Activated CD8-positive, alpha-beta memory T cell treated with anti-CD3 and anti-CD28 coated beads for 36 hours (primary cell): ENCODE measurements at regions not wholly inside any gene's neighbourhood (a gene's known extent, or its start where the extent isn't known, plus 50 kb on each side); places are given as distances from the start of the nearest gene placed in this dataset.

Experiments used
- CTCF ChIA-PET: fragments of 350-600 bp; sonication (Branson Sonifier 250); formaldehyde crosslinking; loops from one replicate; lab custom pipeline; 2021; ENCODE audit warnings: antibody characterized with exemption; lab: Charles Lee
- POLR2A ChIA-PET: fragments of 350-600 bp; sonication (Branson Sonifier 250); formaldehyde crosslinking; loops from one replicate; lab custom pipeline; 2021; ENCODE audit warnings: antibody characterized with exemption; lab: Charles Lee

DNA sequence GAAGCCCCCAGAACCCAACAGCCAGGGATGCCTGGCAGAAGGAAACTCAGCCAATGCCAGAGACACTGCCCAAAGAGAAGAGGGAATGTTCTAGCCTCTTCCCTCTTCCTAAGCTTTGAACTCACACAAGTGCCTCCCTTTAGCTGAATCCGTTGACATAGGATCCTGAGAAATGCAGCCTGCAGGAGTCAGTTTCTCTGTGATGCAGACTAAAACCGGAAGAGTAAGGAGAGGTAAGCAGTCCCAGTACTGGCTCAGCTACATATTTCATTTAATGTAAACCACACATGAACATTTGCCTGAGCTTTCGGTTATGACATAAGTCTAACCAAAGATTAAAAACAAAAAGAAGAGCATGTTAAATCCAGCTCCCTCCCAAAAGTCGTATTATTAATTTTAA lies 768.7 kb downstream of the TBL1XR1 start:
- POLR2A ChIA-PET, result no interaction called here
- CTCF ChIA-PET, result no interaction called here

DNA sequence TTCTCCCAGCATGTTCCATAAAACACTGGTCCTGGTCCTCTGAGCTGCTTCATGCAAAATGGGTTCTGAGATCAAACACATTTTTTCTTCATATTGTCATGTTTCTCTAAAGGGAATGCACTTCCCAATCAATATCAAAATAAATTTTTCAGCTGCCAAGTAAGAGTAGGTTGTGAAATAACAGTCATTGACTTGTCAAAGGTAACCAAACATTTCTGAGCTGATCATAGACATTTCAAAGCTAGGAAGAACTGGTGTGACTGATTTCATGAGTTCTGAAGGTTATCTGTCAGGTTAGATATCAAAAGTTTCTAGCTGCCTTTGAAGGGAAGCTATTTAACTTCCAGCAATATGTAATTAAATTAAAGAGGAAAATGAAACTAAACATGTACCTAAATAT lies 770.9 kb downstream of the TBL1XR1 start:
- ChIA-PET CTCF (no interaction called here), POLR2A (no interaction called here)

DNA sequence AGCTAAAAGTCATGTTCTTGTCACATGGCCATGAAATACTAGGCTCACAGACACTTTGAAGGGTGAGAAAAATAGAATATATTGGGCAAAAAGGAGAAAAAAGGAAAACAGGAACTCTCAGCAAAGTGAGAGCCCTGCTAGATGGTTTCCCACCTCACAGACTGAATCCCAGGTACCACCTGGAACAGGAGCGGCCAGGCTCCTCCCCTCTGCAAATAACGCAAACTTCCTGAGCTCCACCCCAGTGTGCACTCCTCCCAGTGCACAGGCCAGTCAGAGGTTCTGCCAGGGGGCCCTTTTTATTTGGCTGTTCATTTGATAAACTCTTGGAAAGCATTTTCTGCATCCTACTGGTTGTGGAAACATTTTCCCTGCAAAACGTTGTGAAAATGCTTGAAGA lies 780.4 kb downstream of the TBL1XR1 start:
- ChIA-PET POLR2A (no interaction called here), CTCF (no interaction called here)

DNA sequence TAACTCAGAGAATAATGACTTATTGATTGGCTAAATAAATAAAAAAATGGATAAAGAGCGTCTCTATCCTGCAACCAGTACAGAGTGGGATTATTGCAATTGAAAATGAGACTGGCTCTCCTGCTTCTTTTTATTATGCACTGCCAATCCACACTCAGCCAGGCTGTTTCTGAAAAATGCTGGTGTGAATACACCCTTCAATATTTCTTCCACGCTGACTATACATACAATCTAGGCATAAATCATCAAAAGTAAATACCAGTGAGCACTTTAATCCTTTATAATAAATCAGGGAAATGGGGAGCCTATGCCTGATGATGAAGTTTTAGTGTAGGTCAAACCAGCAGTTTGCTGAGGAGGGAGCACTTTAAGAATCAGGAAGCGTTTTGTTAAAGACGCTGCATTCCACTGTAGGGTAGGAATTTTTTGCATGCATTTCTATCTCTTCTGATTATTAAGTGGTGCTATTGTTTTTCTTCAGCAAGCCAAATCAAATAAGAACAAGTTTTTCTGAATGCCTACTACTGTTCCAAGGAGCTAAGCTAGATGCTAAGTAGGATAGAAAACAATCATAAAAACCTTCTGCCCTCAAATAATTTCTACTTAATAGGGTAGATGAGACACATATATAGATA lies 781.5 kb downstream of the TBL1XR1 start:
- ChIA-PET POLR2A (no interaction called here), CTCF (no interaction called here)

DNA sequence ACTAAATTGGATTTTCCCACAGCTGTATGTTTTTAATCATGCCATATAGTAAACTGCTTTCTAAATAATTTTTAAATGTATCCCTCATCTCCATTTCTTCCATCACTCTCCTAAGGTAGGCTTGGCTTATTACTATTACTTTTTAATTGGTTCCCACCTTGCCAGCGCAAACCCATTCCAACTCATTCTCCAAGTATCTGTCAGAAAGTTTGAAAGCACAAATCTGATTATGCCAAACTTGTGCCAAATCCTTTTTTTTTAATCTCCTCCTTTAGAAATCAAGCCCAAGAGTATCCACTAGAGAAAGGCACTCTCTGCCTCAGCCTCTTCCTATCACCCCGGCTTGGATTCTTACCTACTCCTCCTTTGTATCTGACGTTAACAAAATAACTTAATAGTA lies 784.5 kb downstream of the TBL1XR1 start:
- POLR2A ChIA-PET, result no interaction called here
- CTCF ChIA-PET, result no interaction called here

DNA sequence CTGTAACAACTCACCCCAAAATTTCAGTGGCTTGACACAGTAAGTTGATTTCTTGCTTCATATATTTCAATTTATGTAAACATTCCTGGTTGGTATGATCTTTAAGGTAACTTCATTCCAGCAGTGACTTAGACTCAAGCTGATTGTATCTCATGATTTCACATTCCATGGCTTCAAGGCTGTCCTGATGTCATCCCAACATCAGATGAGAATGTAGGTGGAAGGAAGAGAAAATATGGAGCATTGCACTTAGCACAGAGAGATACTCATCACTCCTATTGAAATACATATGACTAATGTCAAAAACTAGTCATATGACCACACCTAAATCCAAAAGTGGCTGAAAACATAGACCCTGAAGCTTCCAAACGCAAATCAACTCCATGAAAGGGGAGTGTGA lies 793.8 kb downstream of the TBL1XR1 start:
- ChIA-PET CTCF (no interaction called here), POLR2A (no interaction called here)

DNA sequence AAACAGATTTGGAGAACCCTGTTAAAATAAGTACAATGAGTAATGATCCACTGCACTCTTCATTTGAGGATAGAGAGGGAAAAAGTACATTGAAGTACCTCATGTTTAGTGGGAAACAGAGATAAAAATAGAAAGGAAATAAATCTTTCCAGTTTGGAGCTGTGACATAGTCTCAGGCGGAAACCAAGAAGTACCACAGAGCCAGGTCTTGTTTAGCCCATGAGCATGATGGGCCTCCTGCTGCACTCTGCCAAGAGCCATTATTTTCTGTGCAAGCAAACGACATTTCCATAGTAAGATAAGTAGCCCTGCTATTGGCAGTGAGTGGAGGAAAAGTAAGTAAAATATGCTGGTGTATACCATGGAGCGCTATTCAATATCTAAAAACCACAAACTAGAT lies 796.1 kb downstream of the TBL1XR1 start:
- CTCF ChIA-PET, result no interaction called here
- POLR2A ChIA-PET, result no interaction called here

DNA sequence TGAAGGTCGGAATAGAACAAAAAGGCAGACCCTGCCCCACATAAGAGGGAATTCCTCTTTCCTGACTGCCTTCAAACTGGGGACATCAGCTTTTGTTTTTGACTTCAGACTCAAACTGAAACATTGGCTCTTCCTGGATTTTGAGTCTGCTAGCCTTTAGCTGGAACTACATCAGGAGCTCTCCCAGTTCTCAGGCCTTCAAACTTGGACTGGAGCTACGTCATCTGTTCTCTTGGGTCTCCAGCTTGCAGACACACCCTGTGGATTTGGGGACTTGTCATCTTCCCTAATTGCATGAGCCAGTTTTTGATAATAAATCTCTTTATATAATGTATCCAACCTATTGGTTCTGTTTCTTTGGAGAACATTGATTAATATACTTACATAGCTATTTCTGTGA lies 798.1 kb downstream of the TBL1XR1 start:
- POLR2A ChIA-PET, result no interaction called here

DNA sequence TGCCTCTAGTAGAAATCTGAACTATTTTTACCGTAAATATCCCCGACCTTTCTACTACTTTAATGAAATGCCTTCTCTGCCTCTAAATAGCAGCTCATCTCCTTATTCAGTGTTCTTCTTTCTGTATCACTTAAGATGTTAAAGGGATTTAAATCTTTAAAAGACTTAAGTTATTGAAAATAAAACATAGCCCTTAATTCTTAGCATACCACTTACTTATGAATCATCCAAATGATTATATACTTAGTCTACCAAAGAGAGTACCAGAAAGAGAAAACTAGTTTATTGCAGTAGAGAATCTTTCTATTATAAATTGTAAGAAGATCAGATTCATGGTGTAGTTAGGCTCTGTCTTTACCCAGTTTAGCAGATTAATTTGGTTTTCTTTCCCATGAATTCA lies 802.0 kb downstream of the TBL1XR1 start:
- POLR2A ChIA-PET, result no interaction called here

More for the DNA sequence above, 798.1 kb downstream of the TBL1XR1 start:
- CTCF ChIA-PET, result no interaction called here

DNA sequence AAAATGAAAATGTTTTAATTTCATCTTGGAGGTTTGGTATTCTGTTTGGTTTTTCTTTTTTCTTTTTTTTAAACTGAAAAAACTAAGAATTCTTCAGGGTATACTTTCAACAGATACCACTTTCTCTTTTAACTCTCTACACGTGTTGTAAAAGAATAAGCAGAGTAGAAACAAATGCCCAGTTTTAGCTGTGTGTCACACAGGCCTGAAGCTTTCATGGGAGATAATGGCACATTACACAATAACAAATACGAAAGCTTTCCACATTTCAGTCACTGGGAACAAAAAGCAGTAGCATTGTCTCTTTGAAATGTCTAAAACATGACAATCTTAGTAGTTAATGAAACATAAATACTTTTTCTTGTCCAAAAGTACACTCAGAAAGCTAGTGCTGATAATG lies 818.5 kb downstream of the TBL1XR1 start:
- ChIA-PET CTCF (no interaction called here), POLR2A (no interaction called here)

More for the DNA sequence above, 802.0 kb downstream of the TBL1XR1 start:
- CTCF ChIA-PET, result no interaction called here

DNA sequence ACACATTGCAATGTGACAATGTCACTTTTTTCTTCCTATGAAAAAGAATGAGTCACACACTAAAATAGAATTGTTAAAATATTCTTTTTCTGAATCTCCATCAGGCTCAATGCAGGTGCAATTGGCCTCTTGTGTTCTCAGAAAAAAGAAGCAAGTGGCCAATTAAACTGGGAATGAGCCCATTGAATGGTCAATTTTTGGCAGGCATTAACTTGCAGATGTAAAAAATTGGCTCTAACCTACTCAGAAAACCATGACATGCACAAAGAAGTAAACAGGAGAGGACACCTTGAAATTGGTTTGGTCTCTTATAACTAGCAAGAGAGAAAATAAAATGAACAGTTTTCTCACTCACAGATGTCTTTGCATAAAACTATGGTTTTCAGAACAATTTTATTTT lies 820.8 kb downstream of the TBL1XR1 start:
- ChIA-PET CTCF (no interaction called here), POLR2A (no interaction called here)

DNA sequence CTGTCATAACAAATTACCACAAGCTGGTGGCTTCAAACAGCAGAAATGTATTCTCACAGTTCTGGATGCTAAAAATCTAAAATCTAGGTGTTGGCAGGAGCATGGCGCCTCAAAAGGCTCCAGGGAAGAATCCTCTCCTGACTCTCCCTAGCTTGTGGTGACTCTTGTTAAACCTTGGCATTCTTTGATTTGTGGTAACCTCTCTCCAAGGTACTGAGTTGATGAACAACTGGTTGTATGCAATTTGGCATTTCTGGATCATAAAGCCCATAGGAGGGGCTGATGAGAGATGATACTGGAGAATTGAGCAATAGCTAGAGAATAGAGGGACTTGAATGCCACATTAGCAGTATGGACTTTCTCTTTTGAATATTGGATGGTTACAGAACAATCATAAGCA lies 821.8 kb downstream of the TBL1XR1 start:
- POLR2A ChIA-PET, result no interaction called here
- CTCF ChIA-PET, result no interaction called here

DNA sequence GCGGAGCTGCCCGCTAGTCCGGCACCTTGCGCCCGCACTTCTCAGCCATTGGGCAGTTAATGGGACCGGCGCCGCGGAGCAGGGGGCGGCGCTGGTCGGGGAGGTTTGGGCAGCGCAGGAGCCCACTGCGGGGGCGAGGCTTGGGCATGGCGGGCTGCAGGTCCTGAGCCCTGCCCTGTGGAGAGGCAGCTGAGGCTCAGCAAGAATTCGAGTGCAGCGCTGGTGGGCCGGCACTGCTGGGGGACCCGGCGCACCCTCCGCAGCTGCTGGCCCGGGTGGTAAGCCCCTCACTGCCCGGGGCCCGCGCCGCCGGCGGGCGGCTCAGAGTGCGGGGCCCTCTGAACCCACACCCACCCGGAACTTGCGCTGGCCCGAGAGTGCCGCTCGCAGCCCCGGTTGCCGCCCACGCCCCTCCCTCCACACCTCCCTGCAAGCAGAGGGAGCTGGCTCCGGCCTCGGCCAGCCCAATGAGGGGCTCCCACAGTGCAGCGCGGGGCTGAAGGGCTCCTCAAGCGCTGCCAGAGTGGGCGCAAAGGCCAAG lies 835.0 kb downstream of the TBL1XR1 start:
- ChIA-PET POLR2A (no interaction called here), CTCF (no interaction called here)

DNA sequence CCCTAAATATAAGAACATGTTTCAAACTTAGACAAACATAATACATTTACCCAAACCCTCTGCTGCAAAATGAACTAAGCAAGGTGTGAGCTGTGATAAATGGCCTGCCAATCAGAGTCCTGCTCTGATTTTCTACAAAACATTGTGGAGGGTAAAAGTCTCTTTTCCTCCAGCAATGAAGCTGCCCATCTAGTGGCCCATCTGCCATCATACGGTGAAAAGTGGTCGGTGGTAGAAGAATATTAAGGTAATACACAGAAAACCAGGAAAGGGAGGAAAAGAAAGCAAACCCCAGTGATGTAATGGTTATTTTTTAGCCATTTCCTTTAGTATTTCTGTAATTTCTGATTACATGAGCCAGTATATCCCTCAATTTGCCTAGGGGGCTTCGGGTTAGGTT lies 838.1 kb downstream of the TBL1XR1 start:
- CTCF ChIA-PET, result no interaction called here

DNA sequence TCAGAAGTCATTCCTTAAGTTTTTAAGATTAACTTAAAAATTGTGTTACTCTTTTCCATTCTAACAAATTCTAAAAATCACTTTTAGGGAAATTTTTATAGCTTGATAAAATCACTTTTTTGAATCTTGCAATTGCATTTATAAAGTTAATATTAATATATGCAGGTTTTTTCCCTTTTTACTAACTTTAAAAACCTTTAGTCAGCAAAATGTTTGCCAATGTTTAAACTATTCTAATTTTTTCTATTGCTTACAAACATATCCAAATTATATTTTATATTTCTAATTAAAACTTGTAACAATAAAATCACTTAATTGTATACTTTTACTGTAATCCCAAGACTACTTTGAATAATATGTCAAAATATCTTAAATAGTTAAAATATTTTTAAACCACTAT lies 839.4 kb downstream of the TBL1XR1 start:
- POLR2A ChIA-PET, result no interaction called here
- CTCF ChIA-PET, result no interaction called here

More for the DNA sequence above, 838.1 kb downstream of the TBL1XR1 start:
- POLR2A ChIA-PET, result no interaction called here

DNA sequence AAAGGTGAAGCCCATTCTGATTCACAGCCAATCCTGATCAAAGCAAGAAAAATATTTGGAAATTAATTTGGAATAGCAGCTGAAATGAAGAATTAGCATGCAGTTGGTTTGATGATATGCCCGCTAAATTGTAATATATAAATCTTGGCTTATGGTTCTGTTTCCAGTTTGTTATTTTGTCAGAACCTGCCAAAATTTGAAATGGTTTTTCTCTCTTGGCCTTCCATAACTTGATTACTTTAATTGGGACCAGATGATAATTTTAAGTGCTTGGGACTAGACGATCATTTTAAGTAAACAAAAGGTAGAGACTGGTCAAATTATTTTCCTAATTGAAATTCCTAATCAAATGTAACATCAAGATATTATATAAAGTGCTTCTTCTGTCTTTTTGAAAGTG lies 842.4 kb downstream of the TBL1XR1 start:
- POLR2A ChIA-PET, result no interaction called here
- CTCF ChIA-PET, result no interaction called here

DNA sequence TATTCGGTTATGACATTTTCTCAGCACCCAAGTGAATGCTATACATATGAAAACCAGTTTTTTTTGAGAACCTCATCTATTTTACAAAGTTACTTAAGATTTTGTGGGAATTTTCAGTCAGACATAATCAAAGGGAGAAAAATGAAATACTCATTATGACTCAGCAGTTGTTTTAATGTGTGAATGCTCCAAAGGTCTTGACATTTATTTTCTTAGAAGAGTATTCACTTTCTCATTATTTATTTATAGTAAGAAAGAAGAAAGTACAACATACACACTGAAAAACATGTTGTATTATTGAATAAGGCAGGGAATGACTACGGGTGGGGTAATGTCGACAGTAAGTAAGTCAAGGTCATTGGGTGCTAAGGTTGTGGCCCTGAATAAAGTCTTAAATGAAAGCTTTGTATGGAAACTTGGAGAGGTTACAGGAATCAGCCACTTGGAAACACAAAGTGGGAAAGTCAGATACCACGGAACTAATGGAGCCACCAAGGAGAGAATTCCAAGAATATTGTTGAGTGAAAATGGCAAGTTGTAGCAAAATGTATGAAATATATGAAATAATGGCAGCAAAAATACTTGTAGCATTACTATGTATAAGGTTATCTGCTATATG lies 844.5 kb downstream of the TBL1XR1 start:
- POLR2A ChIA-PET, result no interaction called here
- CTCF ChIA-PET, result no interaction called here

DNA sequence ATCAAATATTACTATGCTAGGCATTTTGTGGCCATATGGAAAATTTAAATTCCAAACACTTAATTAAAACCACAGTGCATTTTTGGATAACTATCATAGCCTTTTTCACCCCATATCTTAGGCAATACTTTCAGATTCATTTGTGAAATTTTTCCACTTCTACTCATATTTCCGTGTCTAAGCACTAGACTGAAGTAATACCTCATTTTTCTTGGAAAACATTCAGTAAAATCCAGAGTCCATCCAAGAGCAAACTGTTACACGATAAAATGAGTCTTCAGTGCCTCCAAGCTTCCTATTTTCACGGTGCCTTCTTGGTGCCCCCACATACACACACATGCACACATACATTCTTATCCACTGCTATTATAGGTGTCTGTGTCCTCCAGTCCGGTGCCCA lies 845.9 kb downstream of the TBL1XR1 start:
- ChIA-PET POLR2A (no interaction called here), CTCF (no interaction called here)

DNA sequence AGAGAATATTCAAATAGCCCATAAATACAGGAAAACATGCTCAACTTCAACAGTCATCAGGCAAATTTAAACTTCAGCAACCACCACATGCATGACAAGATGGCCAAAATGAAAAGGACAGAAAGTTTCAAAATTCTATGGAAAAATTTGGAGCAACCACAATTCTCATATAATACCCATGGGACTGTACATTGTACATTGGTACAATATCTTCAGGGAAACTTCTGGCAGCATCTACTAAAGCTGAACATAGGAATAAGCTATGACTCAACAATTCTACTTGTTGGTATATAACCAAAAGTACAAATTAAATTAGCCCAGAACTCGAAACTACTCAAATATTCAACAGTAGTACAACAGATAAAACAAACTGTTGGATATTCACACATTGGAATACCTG lies 847.6 kb downstream of the TBL1XR1 start:
- CTCF ChIA-PET, result no interaction called here
- POLR2A ChIA-PET, result no interaction called here

DNA sequence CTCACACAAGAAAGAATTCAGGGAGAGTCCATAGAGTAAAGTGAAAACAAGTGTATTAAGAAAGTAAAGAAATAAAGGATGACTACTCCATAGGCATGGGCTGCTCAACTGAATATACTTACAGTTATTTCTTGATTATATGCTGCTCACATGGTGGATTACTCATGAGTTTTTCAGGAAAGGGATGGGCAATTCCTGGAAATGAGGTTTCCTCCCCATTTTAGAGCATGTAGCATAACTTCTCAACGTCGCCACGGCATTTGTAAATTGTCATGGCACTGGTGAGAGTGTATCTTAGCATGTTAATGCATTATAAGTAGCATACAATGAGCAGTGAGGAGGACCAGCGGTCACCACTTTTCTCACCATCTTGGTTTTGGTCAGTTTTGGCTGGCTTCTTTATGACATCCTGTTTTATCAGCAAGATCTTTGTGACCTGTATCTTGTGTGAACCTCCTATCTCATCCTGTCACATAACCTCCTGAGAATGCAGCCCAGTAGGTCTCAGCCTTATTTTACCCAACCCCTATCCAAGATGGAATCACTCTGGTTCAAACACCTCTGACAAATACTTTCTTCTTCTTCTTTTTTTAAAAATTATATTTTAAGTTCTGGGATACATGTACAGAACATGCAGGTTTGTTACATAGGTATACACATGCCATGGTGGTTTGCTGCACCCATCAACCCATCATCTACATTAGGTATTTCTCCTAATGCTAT lies 849.7 kb downstream of the TBL1XR1 start:
- CTCF ChIA-PET, result no interaction called here
- POLR2A ChIA-PET, result no interaction called here

DNA sequence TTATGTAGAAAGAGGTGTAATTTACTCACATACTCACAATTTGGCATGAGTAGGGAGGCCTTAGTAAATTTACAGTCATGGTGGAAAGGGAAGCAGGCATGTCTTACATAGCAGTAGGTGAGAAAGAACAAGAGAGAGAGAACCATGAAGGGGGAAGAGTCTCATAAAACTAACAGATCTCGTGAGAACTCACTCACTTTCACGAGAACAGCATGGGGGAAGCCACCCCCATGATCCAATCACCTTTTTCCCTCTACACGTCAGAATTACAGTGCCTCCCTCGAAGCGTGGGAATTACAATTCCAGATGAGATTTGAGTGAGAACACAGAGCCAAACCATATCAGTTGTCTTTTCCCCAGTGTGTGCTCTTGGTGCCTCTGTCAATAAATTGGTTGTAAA lies 855.3 kb downstream of the TBL1XR1 start:
- POLR2A ChIA-PET, result no interaction called here

More for the DNA sequence above, 855.3 kb downstream of the TBL1XR1 start:
- CTCF ChIA-PET, result no interaction called here
